HepG2 (cell line): ENCODE measurements at regions not wholly inside any gene's neighbourhood (a gene's known extent, or its start where the extent isn't known, plus 50 kb on each side); places are given as distances from the start of the nearest gene placed in this dataset.

Experiments used
- FOXO1 ChIP-seq: sonication (generic); formaldehyde crosslinking; IDR thresholded peaks from 2 replicates; pipeline ENCODE4 v1.4.0; 2020; ENCODE audit warnings: missing genetic modification reagents
- HNRNPUL1 ChIP-seq: fragments of 200-400 bp; formaldehyde crosslinking; IDR thresholded peaks from 2 replicates; pipeline ENCODE4 v1.6.1; 2017; ENCODE audit warnings: low read depth, mild to moderate bottlenecking, low read length, moderate library complexity
- NAIF1 ChIP-seq: sonication (generic); formaldehyde crosslinking; IDR thresholded peaks from 2 replicates; pipeline ENCODE4 v1.5.0; 2020; ENCODE audit warnings: mild to moderate bottlenecking, missing genetic modification reagents, borderline replicate concordance
- NONO ChIP-seq, 2 experiments: fragments of 450-650 bp in 1 of 2; sonication (generic) in 1 of 2; formaldehyde crosslinking in 1 of 2; IDR thresholded peaks in 1 of 2; conservative IDR thresholded peaks in 1 of 2; 2 replicates each; pipeline versions ENCODE4 v1.6.1 to v1.8.0; 2017 to 2022; ENCODE audit warnings: mild to moderate bottlenecking in 1 of 2, missing genetic modification reagents in 1 of 2, moderate library complexity in 1 of 2
- RARG ChIP-seq: sonication (generic); formaldehyde crosslinking; IDR thresholded peaks from 2 replicates; pipeline ENCODE4 v1.4.0; 2020; ENCODE audit warnings: low read depth, mild to moderate bottlenecking, missing genetic modification reagents
- SRF ChIP-seq: IDR thresholded peaks from 2 replicates; pipeline ENCODE4 v1.6.1; 2011; ENCODE audit warnings: mild to moderate bottlenecking, low read depth, low read length, moderate library complexity
- TRIM24 ChIP-seq: sonication (generic); formaldehyde crosslinking; IDR thresholded peaks from 2 replicates; pipeline ENCODE4 v1.8.0; 2022; ENCODE audit warnings: mild to moderate bottlenecking, missing genetic modification reagents
- ZNF383 ChIP-seq: sonication (generic); formaldehyde crosslinking; IDR thresholded peaks from 2 replicates; pipeline ENCODE4 v1.4.0; 2020; ENCODE audit warnings: missing genetic modification reagents, mild to moderate bottlenecking, borderline replicate concordance
- ZNF570 ChIP-seq: sonication (generic); formaldehyde crosslinking; IDR thresholded peaks from 2 replicates; pipeline ENCODE4 v1.4.0; 2020; ENCODE audit warnings: mild to moderate bottlenecking, missing genetic modification reagents, borderline replicate concordance
- ZNF777 ChIP-seq: sonication (generic); formaldehyde crosslinking; IDR thresholded peaks from 2 replicates; pipeline ENCODE4 v1.4.0; 2020; ENCODE audit warnings: missing genetic modification reagents
- ZNF841 ChIP-seq: sonication (generic); formaldehyde crosslinking; IDR thresholded peaks from 2 replicates; pipeline ENCODE4 v1.8.1; 2023; ENCODE audit warnings: missing genetic modification reagents, borderline replicate concordance
- TF ChIP-seq, protein P1 (sequence below): sonication (generic); formaldehyde crosslinking; IDR thresholded peaks from 2 replicates; pipeline ENCODE4 v1.8.0; 2022; ENCODE audit warnings: missing genetic modification reagents, mild to moderate bottlenecking, moderate library complexity, borderline replicate concordance
- TF ChIP-seq, protein P2 (sequence below): sonication (generic); formaldehyde crosslinking; IDR thresholded peaks from one replicate; pipeline ENCODE4 v1.5.1; 2020; ENCODE audit warnings: mild to moderate bottlenecking, missing genetic modification reagents; ENCODE audit errors: not compliant biosample characterization
- TF ChIP-seq, protein P3 (sequence below): sonication (generic); formaldehyde crosslinking; IDR thresholded peaks from 2 replicates; pipeline ENCODE4 v1.8.0; 2022; ENCODE audit warnings: mild to moderate bottlenecking, missing genetic modification reagents, moderate library complexity
- TF ChIP-seq, protein P4 (sequence below): sonication (generic); formaldehyde crosslinking; IDR thresholded peaks from 2 replicates; pipeline ENCODE4 v1.4.0; 2020; ENCODE audit warnings: mild to moderate bottlenecking, missing genetic modification reagents

DNA sequence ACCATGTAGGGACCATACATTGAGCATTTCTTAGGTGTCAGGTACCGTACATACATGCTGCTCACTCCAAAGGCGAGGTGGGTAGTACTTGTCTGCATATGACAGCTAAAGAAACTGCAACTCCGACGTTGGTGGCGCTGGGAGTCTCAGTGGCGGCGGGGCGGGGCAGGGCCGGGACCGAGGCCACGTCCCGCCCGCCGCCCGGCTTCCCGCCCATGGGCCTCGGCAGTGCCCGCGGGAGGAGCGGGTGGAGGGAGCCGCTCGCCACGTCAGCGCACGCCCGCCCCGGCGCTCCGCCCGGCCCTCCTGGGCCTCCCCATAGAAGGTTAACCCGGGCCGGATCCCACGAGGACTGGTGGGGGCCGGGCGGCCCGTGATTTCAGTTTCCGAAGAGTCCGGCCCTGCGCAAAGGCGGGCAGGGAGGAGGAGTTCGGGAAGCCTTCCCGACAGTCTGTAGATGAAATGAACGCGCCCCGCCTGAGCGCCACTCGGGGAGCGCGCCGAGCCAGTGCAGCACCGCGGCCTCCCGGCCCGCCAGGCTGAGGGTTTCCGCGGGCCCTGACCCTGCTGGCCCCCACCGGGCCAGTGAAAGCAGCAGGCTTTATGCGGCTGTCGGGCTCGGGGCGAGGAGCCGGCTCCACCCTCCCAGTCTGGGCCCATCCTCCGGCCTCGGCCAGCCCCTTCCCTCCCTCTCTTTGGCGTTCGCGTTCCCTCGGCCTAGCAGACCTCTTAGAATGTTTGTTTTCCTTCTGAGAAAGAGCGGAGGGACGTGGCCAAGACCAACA is 119.9 kb upstream of the JUN start (continued):
- TF ChIP-seq ZNF570 = no peak
- TF ChIP-seq, protein P1, sequence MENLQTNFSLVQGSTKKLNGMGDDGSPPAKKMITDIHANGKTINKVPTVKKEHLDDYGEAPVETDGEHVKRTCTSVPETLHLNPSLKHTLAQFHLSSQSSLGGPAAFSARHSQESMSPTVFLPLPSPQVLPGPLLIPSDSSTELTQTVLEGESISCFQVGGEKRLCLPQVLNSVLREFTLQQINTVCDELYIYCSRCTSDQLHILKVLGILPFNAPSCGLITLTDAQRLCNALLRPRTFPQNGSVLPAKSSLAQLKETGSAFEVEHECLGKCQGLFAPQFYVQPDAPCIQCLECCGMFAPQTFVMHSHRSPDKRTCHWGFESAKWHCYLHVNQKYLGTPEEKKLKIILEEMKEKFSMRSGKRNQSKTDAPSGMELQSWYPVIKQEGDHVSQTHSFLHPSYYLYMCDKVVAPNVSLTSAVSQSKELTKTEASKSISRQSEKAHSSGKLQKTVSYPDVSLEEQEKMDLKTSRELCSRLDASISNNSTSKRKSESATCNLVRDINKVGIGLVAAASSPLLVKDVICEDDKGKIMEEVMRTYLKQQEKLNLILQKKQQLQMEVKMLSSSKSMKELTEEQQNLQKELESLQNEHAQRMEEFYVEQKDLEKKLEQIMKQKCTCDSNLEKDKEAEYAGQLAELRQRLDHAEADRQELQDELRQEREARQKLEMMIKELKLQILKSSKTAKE (CRISPR knock-in tag) = peak; percentile 37; the same call in 1 of the 2 replicates
- TF ChIP-seq ZNF777 (CRISPR knock-in tag) = peak; percentile 85
- TF ChIP-seq, protein P2, sequence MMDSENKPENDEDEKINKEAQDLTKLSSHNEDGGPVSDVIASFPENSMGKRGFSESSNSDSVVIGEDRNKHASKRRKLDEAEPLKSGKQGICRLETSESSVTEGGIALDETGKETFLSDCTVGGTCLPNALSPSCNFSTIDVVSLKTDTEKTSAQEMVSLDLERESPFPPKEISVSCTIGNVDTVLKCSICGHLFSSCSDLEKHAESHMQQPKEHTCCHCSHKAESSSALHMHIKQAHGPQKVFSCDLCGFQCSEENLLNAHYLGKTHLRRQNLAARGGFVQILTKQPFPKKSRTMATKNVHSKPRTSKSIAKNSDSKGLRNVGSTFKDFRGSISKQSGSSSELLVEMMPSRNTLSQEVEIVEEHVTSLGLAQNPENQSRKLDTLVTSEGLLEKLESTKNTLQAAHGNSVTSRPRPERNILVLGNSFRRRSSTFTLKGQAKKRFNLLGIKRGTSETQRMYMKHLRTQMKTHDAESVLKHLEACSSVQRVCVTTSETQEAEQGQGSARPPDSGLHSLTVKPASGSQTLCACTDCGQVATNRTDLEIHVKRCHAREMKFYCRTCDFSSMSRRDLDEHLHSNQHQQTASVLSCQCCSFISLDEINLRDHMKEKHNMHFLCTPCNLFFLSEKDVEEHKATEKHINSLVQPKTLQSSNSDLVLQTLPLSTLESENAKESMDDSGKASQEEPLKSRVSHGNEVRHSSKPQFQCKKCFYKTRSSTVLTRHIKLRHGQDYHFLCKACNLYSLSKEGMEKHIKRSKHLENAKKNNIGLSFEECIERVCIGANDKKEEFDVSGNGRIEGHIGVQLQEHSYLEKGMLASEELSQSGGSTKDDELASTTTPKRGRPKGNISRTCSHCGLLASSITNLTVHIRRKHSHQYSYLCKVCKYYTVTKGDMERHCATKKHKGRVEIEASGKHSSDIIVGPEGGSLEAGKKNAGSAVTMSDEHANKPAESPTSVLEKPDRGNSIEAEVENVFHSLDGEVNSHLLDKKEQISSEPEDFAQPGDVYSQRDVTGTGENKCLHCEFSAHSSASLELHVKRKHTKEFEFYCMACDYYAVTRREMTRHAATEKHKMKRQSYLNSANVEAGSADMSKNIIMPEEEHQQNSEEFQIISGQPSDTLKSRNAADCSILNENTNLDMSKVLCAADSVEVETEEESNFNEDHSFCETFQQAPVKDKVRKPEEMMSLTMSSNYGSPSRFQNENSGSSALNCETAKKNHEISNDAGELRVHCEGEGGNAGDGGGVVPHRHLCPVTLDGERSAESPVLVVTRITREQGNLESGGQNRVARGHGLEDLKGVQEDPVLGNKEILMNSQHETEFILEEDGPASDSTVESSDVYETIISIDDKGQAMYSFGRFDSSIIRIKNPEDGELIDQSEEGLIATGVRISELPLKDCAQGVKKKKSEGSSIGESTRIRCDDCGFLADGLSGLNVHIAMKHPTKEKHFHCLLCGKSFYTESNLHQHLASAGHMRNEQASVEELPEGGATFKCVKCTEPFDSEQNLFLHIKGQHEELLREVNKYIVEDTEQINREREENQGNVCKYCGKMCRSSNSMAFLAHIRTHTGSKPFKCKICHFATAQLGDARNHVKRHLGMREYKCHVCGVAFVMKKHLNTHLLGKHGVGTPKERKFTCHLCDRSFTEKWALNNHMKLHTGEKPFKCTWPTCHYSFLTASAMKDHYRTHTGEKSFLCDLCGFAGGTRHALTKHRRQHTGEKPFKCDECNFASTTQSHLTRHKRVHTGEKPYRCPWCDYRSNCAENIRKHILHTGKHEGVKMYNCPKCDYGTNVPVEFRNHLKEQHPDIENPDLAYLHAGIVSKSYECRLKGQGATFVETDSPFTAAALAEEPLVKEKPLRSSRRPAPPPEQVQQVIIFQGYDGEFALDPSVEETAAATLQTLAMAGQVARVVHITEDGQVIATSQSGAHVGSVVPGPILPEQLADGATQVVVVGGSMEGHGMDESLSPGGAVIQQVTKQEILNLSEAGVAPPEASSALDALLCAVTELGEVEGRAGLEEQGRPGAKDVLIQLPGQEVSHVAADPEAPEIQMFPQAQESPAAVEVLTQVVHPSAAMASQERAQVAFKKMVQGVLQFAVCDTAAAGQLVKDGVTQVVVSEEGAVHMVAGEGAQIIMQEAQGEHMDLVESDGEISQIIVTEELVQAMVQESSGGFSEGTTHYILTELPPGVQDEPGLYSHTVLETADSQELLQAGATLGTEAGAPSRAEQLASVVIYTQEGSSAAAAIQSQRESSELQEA = no peak
- TF ChIP-seq ZNF383 (CRISPR knock-in tag) = no peak
- no peak for TF ChIP-seq RARG (CRISPR knock-in tag)
- TF ChIP-seq HNRNPUL1 = no peak
- no peak for TF ChIP-seq FOXO1
- no peak for TF ChIP-seq TRIM24
- TF ChIP-seq NONO (IDR thresholded peaks at IDR 0.05) = no peak
- no peak for TF ChIP-seq NONO (CRISPR knock-in tag; conservative IDR thresholded peaks at IDR 0.05)
- TF ChIP-seq, protein P3, sequence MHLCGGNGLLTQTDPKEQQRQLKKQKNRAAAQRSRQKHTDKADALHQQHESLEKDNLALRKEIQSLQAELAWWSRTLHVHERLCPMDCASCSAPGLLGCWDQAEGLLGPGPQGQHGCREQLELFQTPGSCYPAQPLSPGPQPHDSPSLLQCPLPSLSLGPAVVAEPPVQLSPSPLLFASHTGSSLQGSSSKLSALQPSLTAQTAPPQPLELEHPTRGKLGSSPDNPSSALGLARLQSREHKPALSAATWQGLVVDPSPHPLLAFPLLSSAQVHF (CRISPR knock-in tag) = no peak
- TF ChIP-seq, protein P4, sequence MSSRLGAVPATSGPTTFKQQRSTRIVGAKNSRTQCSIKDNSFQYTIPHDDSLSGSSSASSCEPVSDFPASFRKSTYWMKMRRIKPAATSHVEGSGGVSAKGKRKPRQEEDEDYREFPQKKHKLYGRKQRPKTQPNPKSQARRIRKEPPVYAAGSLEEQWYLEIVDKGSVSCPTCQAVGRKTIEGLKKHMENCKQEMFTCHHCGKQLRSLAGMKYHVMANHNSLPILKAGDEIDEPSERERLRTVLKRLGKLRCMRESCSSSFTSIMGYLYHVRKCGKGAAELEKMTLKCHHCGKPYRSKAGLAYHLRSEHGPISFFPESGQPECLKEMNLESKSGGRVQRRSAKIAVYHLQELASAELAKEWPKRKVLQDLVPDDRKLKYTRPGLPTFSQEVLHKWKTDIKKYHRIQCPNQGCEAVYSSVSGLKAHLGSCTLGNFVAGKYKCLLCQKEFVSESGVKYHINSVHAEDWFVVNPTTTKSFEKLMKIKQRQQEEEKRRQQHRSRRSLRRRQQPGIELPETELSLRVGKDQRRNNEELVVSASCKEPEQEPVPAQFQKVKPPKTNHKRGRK (CRISPR knock-in tag) = no peak
- no peak for TF ChIP-seq NAIF1
- TF ChIP-seq ZNF841 = no peak
- peak; percentile 36; the same call in 1 of the 2 replicates for TF ChIP-seq SRF
